Body of pancreas (tissue), 4 donors: ENCODE measurements at regions not wholly inside any gene's neighbourhood (a gene's known extent, or its start where the extent isn't known, plus 50 kb on each side); places are given as distances from the start of the nearest gene placed in this dataset.

Experiments used
- CTCF ChIP-seq, 7 experiments: fragments of 450-650 bp in 4 of 7; fragments of 200-600 bp in 3 of 7; sonication (generic) in 3 of 7; IDR thresholded peaks; one replicate each; pipeline ENCODE4 v1.5.1; 2016 to 2019; ENCODE audit warnings: antibody characterized with exemption in 7 of 7
- POLR2A ChIP-seq, 3 donors: fragments of 450-650 bp; IDR thresholded peaks; one replicate each; pipeline ENCODE4 v1.6.1; 2016; ENCODE audit warnings: antibody characterized with exemption in 3 of 3, mild to moderate bottlenecking in 2 of 3

GRCh38 chr3:28615971-28616370 lies 267.3 kb upstream of the AZI2 start:
- no peak for TF ChIP-seq CTCF (IDR thresholded peaks at IDR 0.05)
- TF ChIP-seq POLR2A (IDR thresholded peaks at IDR 0.05): no peak
